NCI-H1105 (cell line): ENCODE measurements at regions not wholly inside any gene's neighbourhood (a gene's known extent, or its start where the extent isn't known, plus 50 kb on each side); places are given as distances from the start of the nearest gene placed in this dataset.
"Not testable (repeated sequence)": the region's sequence is repeated elsewhere in the genome, so short reads cannot be mapped to it uniquely, and the experiment has no call there.

Source experiments
- DNase-seq: peaks from one replicate; lab custom pipeline; 2025; lab: John Stamatoyannopoulos, UW

GRCh38 chr10:33101392-33101787 lies 143.4 kb upstream of the ITGB1 start:
- no peak for DNase-seq

GRCh38 chr10:33100781-33101391 lies 142.9 kb upstream of the ITGB1 start:
- no peak for DNase-seq

- DNase-seq: no peak
Observed at GRCh38 chr10:33099748-33100147, 141.7 kb upstream of the ITGB1 start.

- DNase-seq: no peak
Observed at GRCh38 chr10:33098951-33099663, 141.1 kb upstream of the ITGB1 start.

GRCh38 chr10:33095867-33096815 lies 138.1 kb upstream of the ITGB1 start:
- DNase-seq: no peak

GRCh38 chr10:33094263-33095051 lies 136.4 kb upstream of the ITGB1 start:
- DNase-seq: no peak

- no peak for DNase-seq
Observed at GRCh38 chr10:33093362-33093761, 135.3 kb upstream of the ITGB1 start.

GRCh38 chr10:33092596-33092995 lies 134.6 kb upstream of the ITGB1 start:
- no peak for DNase-seq

GRCh38 chr10:33091201-33091600 lies 133.2 kb upstream of the ITGB1 start:
- DNase-seq: no peak

- DNase-seq: no peak
Observed at GRCh38 chr10:33088990-33089389, 131.0 kb upstream of the ITGB1 start.

- DNase-seq: no peak
Observed at GRCh38 chr10:33087922-33088321, 129.9 kb upstream of the ITGB1 start.

- DNase-seq: no peak
Observed at GRCh38 chr10:33087152-33087551, 129.1 kb upstream of the ITGB1 start.

- DNase-seq: no peak
Observed at GRCh38 chr10:33086100-33086499, 128.1 kb upstream of the ITGB1 start.

GRCh38 chr10:33085313-33085833 lies 127.3 kb upstream of the ITGB1 start:
- no peak for DNase-seq

- no peak for DNase-seq
Observed at GRCh38 chr10:33084453-33084852, 126.4 kb upstream of the ITGB1 start.

- no peak for DNase-seq
Observed at GRCh38 chr10:33082373-33082895, 124.4 kb upstream of the ITGB1 start.

GRCh38 chr10:33080467-33080866 lies 122.4 kb upstream of the ITGB1 start:
- not testable (repeated sequence) for DNase-seq

- no peak for DNase-seq
Observed at GRCh38 chr10:33074443-33074842, 116.4 kb upstream of the ITGB1 start.

- DNase-seq: no peak
Observed at GRCh38 chr10:33073641-33074415, 115.8 kb upstream of the ITGB1 start.

- no peak for DNase-seq
Observed at GRCh38 chr10:33071857-33072256, 113.8 kb upstream of the ITGB1 start.

GRCh38 chr10:33070101-33070500 lies 112.1 kb upstream of the ITGB1 start:
- DNase-seq: no peak
